ENCODE measurements at regions not wholly inside any gene's neighbourhood (a gene's known extent, or its start where the extent isn't known, plus 50 kb on each side); places are given as distances from the start of the nearest gene placed in this dataset.

DNA sequence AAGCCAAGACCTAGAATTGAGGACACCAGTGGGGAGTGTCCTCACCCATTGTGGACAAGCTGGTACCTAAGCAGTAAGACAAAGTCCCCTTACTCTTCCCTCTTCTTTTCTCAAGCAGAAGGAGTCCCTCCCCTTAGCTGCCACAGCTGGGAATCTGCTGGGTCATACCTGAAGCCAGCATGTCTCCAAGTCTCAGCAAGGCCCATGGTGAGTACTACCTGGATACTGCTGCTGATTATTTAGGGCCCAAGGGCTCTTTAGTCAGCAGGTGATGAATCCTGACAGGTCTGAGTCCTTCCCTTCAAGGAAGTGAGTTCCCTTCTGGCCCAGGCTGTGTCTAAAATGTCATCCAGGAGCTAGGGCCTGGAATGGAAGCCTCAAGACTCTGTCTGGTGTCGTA is 198.6 kb upstream of the STK17B start:
- peaks cover 3% of the 10 kb centered on the region in 2 experiments; a peak in 3 of 5 replicates for H3K4me1 ChIP-seq (replicated peaks in 1 of 2; ENCODE audit: control insufficient read depth in 2 of 2, insufficient read depth in 2 of 2, low read length in 2 of 2)
- 67% methylated on average over 1 of the region's 1 CpG for WGBS (ENCODE audit: insufficient coverage, low coverage, missing lambda C conversion rate)
- DNase-seq (ENCODE audit: extremely low read depth in 1 of 4, low spot score in 3 of 4) = no peak
- no peaks in the 10 kb centered on the region for H3K79me2 ChIP-seq (ENCODE audit: control insufficient read depth, insufficient read depth, low read length)
- H3K9ac ChIP-seq (ENCODE audit: insufficient read depth in 1 of 2, low read depth in 2 of 2, low read length in 2 of 2) = no peak overlapping the region
- FAIRE-seq = no peak
- H3K9me3 ChIP-seq (replicated peaks; ENCODE audit: control insufficient read depth, insufficient read depth, low read depth, low read length) = peaks cover 5% of the 10 kb centered on the region
- no peaks in the 10 kb centered on the region for H3K27me3 ChIP-seq (ENCODE audit: control insufficient read depth in 2 of 2, insufficient read depth in 2 of 2, low read length in 2 of 2)
- no peak overlapping the region for H3K27ac ChIP-seq (ENCODE audit: extremely low read depth, low read depth, low read length)
- peak overlapping the region; percentile 33; the same call in 1 of the 2 replicates for H2AFZ ChIP-seq (ENCODE audit: low read depth, low read length)
- in situ Hi-C loops (cut with MboI) = no loop called here
- ChIA-PET POLR2A (no interaction called here), CTCF (ENCODE audit: low intra/inter-chr PET ratio) (no interaction called here)
- no TSS peak for BruUV-seq (replicated peaks)
- ATAC-seq = peak; percentile 52
- intact Hi-C loops (cut with micrococcal nuclease) = loop anchor here (5.0 kb wide), 1 partner anchor 32 kb away; no protein-coding TSS in a partner anchor
- H4K20me1 ChIP-seq (replicated peaks; ENCODE audit: control insufficient read depth, insufficient read depth, low read length) = no peaks in the 10 kb centered on the region
- no peak overlapping the region for H3K4me3 ChIP-seq
- TF ChIP-seq COPS2 (conservative IDR thresholded peaks at IDR 0.05) (no peak), NFE2 (IDR thresholded peaks at IDR 0.05; ENCODE audit: low read depth) (peak; percentile 37; the same call in 1 of the 2 replicates)
- TF ChIP-seq, protein P1, sequence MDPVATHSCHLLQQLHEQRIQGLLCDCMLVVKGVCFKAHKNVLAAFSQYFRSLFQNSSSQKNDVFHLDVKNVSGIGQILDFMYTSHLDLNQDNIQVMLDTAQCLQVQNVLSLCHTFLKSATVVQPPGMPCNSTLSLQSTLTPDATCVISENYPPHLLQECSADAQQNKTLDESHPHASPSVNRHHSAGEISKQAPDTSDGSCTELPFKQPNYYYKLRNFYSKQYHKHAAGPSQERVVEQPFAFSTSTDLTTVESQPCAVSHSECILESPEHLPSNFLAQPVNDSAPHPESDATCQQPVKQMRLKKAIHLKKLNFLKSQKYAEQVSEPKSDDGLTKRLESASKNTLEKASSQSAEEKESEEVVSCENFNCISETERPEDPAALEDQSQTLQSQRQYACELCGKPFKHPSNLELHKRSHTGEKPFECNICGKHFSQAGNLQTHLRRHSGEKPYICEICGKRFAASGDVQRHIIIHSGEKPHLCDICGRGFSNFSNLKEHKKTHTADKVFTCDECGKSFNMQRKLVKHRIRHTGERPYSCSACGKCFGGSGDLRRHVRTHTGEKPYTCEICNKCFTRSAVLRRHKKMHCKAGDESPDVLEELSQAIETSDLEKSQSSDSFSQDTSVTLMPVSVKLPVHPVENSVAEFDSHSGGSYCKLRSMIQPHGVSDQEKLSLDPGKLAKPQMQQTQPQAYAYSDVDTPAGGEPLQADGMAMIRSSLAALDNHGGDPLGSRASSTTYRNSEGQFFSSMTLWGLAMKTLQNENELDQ (CRISPR knock-in tag; IDR thresholded peaks at IDR 0.05; ENCODE audit: borderline replicate concordance) = no peak
- no peaks in the 10 kb centered on the region for H3K36me3 ChIP-seq (ENCODE audit: control insufficient read depth, insufficient read depth, low read length)
- H3K9me1 ChIP-seq (ENCODE audit: control insufficient read depth, insufficient read depth, low read length) = no peaks in the 10 kb centered on the region
- no peak overlapping the region for H3K4me2 ChIP-seq (ENCODE audit: insufficient read depth, low read length)

DNA sequence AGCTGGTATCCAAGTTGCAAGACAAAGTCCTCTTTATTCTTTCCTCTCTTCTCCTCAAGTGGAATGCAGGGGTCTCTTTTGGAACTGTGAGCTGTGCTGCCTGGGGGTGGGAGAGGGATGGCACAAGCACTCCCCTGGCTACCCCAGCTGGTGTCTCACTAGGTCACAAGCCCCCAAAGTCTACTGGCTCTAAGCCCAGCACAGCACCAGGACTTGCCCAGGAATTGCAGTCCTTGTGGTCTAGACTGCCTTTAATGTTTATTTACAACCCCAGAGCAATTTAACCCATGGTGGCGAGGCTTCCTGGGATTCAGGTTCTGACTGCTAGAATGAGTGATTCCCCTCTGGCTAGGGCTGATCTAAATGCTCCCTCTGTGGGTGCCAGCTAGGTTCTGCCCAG is 199.0 kb upstream of the STK17B start:
- in situ Hi-C loops (cut with MboI) = no loop called here
- peaks cover 3% of the 10 kb centered on the region in 2 experiments; a peak in 3 of 5 replicates for H3K4me1 ChIP-seq (replicated peaks in 1 of 2; ENCODE audit: control insufficient read depth in 2 of 2, insufficient read depth in 2 of 2, low read length in 2 of 2)
- H3K79me2 ChIP-seq (ENCODE audit: control insufficient read depth, insufficient read depth, low read length) = no peaks in the 10 kb centered on the region
- no peak overlapping the region for H3K27ac ChIP-seq (ENCODE audit: extremely low read depth, low read depth, low read length)
- peaks cover 5% of the 10 kb centered on the region for H3K9me3 ChIP-seq (replicated peaks; ENCODE audit: control insufficient read depth, insufficient read depth, low read depth, low read length)
- no peak overlapping the region for H3K4me2 ChIP-seq (ENCODE audit: insufficient read depth, low read length)
- ATAC-seq = no peak
- H3K4me3 ChIP-seq = no peak overlapping the region
- intact Hi-C loops (cut with micrococcal nuclease) = no loop called here
- no peak for FAIRE-seq
- H4K20me1 ChIP-seq (replicated peaks; ENCODE audit: control insufficient read depth, insufficient read depth, low read length) = no peaks in the 10 kb centered on the region
- no peak overlapping the region for H3K9ac ChIP-seq (ENCODE audit: insufficient read depth in 1 of 2, low read depth in 2 of 2, low read length in 2 of 2)
- no peak for DNase-seq (ENCODE audit: extremely low read depth in 1 of 4, low spot score in 3 of 4)
- H3K27me3 ChIP-seq (ENCODE audit: control insufficient read depth in 2 of 2, insufficient read depth in 2 of 2, low read length in 2 of 2) = no peaks in the 10 kb centered on the region
- ChIA-PET POLR2A (no interaction called here), CTCF (ENCODE audit: low intra/inter-chr PET ratio) (no interaction called here)
- H3K36me3 ChIP-seq (ENCODE audit: control insufficient read depth, insufficient read depth, low read length) = no peaks in the 10 kb centered on the region
- no TSS peak for BruUV-seq (replicated peaks)
- H2AFZ ChIP-seq (ENCODE audit: low read depth, low read length) = no peak overlapping the region
- no peaks in the 10 kb centered on the region for H3K9me1 ChIP-seq (ENCODE audit: control insufficient read depth, insufficient read depth, low read length)
- WGBS (ENCODE audit: insufficient coverage, low coverage, missing lambda C conversion rate) = 88% methylated on average over 1 of the region's 1 CpG
- TF ChIP-seq SUPT5H (IDR thresholded peaks at IDR 0.05) = no peak
- TF ChIP-seq MAFF (IDR thresholded peaks at IDR 0.05; ENCODE audit: low read length) = no peak
- no peak for TF ChIP-seq DNMT1 (IDR thresholded peaks at IDR 0.05)
- TF ChIP-seq NEUROD1 (IDR thresholded peaks at IDR 0.05; ENCODE audit: borderline replicate concordance, low read depth, low read length, partially characterized antibody) = no peak
- TF ChIP-seq FIP1L1 (IDR thresholded peaks at IDR 0.05; ENCODE audit: low read depth, low read length, poor library complexity, severe bottlenecking) = no peak
